HG02970 (cell line): ENCODE measurements at regions not wholly inside any gene's neighbourhood (a gene's known extent, or its start where the extent isn't known, plus 50 kb on each side); places are given as distances from the start of the nearest gene placed in this dataset.

Experiments
- ATAC-seq: cut with Tn5 transposase; IDR thresholded peaks from one replicate; pipeline ENCODE4 v1.9.1; 2021; ENCODE audit warnings: mild to moderate bottlenecking, moderate library complexity, moderate number of reproducible peaks; ENCODE audit not compliant: unreplicated experiment, low FRiP score

GRCh38 chr5:6867712-6868111, 154.5 kb downstream of the TENT4A start:
- no peak for ATAC-seq

GRCh38 chr5:6868171-6868570, 154.9 kb downstream of the TENT4A start:
- ATAC-seq, result no peak

GRCh38 chr5:6868575-6869215, 155.5 kb downstream of the TENT4A start:
- ATAC-seq, result no peak

GRCh38 chr5:6869677-6870076, 156.4 kb downstream of the TENT4A start:
- no peak for ATAC-seq

GRCh38 chr5:6872441-6873160, 159.4 kb downstream of the TENT4A start:
- ATAC-seq, result no peak

GRCh38 chr5:6873359-6873758, 160.1 kb downstream of the TENT4A start:
- ATAC-seq, result no peak

- no peak for ATAC-seq
Observed at GRCh38 chr5:6875376-6875775, 162.1 kb downstream of the TENT4A start.

- no peak for ATAC-seq
Observed at GRCh38 chr5:6877986-6878828, 165.0 kb downstream of the TENT4A start.

GRCh38 chr5:6885581-6885980, 172.3 kb downstream of the TENT4A start:
- no peak for ATAC-seq

GRCh38 chr5:6886866-6887265, 173.6 kb downstream of the TENT4A start:
- ATAC-seq, result no peak

GRCh38 chr5:6889030-6889429, 175.8 kb downstream of the TENT4A start:
- ATAC-seq, result no peak

GRCh38 chr5:6899221-6899620, 186.0 kb downstream of the TENT4A start:
- no peak for ATAC-seq

GRCh38 chr5:6900247-6901227, 187.3 kb downstream of the TENT4A start:
- no peak for ATAC-seq

- ATAC-seq, result no peak
Observed at GRCh38 chr5:6902094-6902493, 188.9 kb downstream of the TENT4A start.

GRCh38 chr5:6902597-6902996, 189.4 kb downstream of the TENT4A start:
- no peak for ATAC-seq

- no peak for ATAC-seq
Observed at GRCh38 chr5:6903934-6904333, 190.7 kb downstream of the TENT4A start.

GRCh38 chr5:6904860-6905259, 191.6 kb downstream of the TENT4A start:
- no peak for ATAC-seq

- no peak for ATAC-seq
Observed at GRCh38 chr5:6905423-6905822, 192.2 kb downstream of the TENT4A start.

- ATAC-seq, result no peak
Observed at GRCh38 chr5:6905883-6906282, 192.7 kb downstream of the TENT4A start.

- ATAC-seq, result no peak
Observed at GRCh38 chr5:6907320-6907918, 194.2 kb downstream of the TENT4A start.
